Psoas muscle (tissue), 7 donors: ENCODE measurements at regions not wholly inside any gene's neighbourhood (a gene's known extent, or its start where the extent isn't known, plus 50 kb on each side); places are given as distances from the start of the nearest gene placed in this dataset.

ENCODE experiments used
- ATAC-seq, 4 donors: fragments of 200-7000 bp; cut with Tn5 transposase; one replicate each; pipeline ENCODE4 v1.9.1; 2020; ENCODE audit warnings: moderate library complexity in 3 of 4, mild to moderate bottlenecking in 2 of 4
- DNase-seq, 2 donors: peaks; one replicate each; pipeline ENCODE4 v3.0.0-alpha.2; 2020
- H3K27ac ChIP-seq: fragments of 200-600 bp; one replicate; pipeline ENCODE4 v1.8.0; 2022
- H3K27me3 ChIP-seq, 3 donors: fragments of 200-600 bp in 1 of 3; one replicate each; pipeline versions ENCODE4 v1.6.1 to v1.8.0; 2013 to 2022; ENCODE audit warnings: low read length in 2 of 3, mild to moderate bottlenecking in 2 of 3, moderate library complexity in 1 of 3; ENCODE audit not compliant: insufficient read depth in 3 of 3
- H3K36me3 ChIP-seq, 2 donors: fragments of 200-600 bp in 1 of 2; one replicate each; pipeline versions ENCODE4 v1.6.1 to v1.8.0; 2013 to 2022; ENCODE audit warnings: low read depth in 1 of 2, mild to moderate bottlenecking in 1 of 2, moderate library complexity in 1 of 2; ENCODE audit not compliant: insufficient read depth in 1 of 2
- H3K4me1 ChIP-seq: fragments of 200-600 bp; one replicate; pipeline ENCODE4 v1.8.0; 2022
- H3K4me3 ChIP-seq: fragments of 200-600 bp; one replicate; pipeline ENCODE4 v1.8.0; 2022; ENCODE audit warnings: mild to moderate bottlenecking
- H3K9me3 ChIP-seq: fragments of 200-600 bp; one replicate; pipeline ENCODE4 v1.8.0; 2022
- WGBS, 3 donors: extraction: QIAGEN DNeasy Blood & Tissue Kit; methylation state at CpG; one replicate each; pipeline versions ENCODE4 v1.1.6 to v1.1.7; 2013; 5-methylcytosine and 5-hydroxymethylcytosine counted together
- intact Hi-C, 2 donors: fragments of 100-400 bp; cut with DNase I; formaldehyde crosslinking; loops; one replicate each; pipeline versions ENCODE4 v1.11.0 to v1.14.2; 2022
- TF ChIP-seq, protein P1 (sequence below): fragments of 200-600 bp; IDR thresholded peaks from one replicate; pipeline ENCODE4 v1.8.0; 2022; ENCODE audit warnings: antibody characterized with exemption
- donor health status: healthy with polysubstance abuse.
- donor health status: DM: no; HTN: no; CAD: no; lungs with moderate emphysema.
- donor health status: Bipolar disorder and iron deficiency.
- donor health status: healthy.
- donor health status: DM: yes; HTN: yes; CAD: no.
- donor health status: DM: no; HTN: no; CAD: no.
- donor health status: DM: yes; HTN: yes; CAD: no.

DNA sequence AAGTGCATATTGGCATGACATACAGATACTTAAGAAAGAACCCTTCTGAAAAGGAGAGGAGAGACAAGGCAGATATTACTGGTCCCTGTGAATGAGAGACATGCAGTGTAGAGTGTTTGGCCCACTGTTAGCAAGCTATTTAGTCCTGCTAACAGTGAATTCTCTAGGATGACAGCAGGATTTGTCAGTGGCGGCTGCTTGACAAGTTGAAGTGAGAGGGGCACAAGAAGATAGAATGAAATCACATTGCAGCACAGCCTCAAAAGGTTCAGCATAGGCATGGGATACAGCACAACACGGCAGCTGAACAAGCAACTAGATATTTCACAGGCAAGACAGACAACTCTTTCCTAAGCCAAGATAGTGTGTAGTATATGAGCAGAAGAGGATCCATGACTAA is 407.9 kb downstream of the PLA2G4A start:
- Histone ChIP-seq H3K27me3 (no peaks in the 10 kb centered on the region), H3K27ac (no peak overlapping the region), H3K4me1 (no peaks in the 10 kb centered on the region), H3K36me3 (no peaks in the 10 kb centered on the region), H3K9me3 (no peaks in the 10 kb centered on the region), H3K4me3 (no peak overlapping the region)
- intact Hi-C loops, result no loop called here
- no peak for ATAC-seq
- 17 to 30% (median 30%) methylated on average over 2 of the region's 2 CpGs for WGBS, 3 donors
- TF ChIP-seq, protein P1, sequence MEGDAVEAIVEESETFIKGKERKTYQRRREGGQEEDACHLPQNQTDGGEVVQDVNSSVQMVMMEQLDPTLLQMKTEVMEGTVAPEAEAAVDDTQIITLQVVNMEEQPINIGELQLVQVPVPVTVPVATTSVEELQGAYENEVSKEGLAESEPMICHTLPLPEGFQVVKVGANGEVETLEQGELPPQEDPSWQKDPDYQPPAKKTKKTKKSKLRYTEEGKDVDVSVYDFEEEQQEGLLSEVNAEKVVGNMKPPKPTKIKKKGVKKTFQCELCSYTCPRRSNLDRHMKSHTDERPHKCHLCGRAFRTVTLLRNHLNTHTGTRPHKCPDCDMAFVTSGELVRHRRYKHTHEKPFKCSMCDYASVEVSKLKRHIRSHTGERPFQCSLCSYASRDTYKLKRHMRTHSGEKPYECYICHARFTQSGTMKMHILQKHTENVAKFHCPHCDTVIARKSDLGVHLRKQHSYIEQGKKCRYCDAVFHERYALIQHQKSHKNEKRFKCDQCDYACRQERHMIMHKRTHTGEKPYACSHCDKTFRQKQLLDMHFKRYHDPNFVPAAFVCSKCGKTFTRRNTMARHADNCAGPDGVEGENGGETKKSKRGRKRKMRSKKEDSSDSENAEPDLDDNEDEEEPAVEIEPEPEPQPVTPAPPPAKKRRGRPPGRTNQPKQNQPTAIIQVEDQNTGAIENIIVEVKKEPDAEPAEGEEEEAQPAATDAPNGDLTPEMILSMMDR, result no peak
- DNase-seq, result no peak

DNA sequence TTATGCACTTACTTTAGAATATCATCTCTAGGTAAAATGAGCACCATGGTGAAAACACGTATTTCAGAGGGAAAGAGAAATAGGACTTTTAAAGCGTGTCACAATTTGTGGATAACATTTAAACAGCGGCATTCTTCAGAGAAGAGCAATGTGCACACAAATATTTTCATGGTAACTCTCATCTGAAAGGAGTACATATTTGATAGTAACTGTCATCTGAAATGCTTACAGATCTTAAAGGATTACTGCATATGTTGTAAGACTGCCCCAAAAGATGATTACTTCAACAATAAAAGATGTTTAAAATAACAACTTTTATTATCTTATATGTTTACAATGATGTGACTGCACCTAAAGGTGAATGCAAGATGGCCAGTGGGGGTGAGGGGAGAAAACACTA is 408.8 kb downstream of the PLA2G4A start:
- intact Hi-C loops, result no loop called here
- no peaks in the 10 kb centered on the region for H3K27me3 ChIP-seq
- no peak for ATAC-seq
- no peak overlapping the region for H3K4me3 ChIP-seq
- H3K4me1 ChIP-seq, result no peaks in the 10 kb centered on the region
- TF ChIP-seq, protein P1, result no peak
- no peak overlapping the region for H3K27ac ChIP-seq
- 84 to 87% (median 87%) methylated on average over 3 of the region's 3 CpGs for WGBS, 3 donors
- H3K36me3 ChIP-seq, result no peaks in the 10 kb centered on the region
- H3K9me3 ChIP-seq, result no peaks in the 10 kb centered on the region
- DNase-seq, result no peak

GRCh38 chr1:187241971-187242370 is 413.2 kb downstream of the PLA2G4A start:
- Histone ChIP-seq H3K36me3 (no peaks in the 10 kb centered on the region), H3K4me1 (no peaks in the 10 kb centered on the region), H3K27ac (no peak overlapping the region), H3K4me3 (no peak overlapping the region), H3K27me3 (no peaks in the 10 kb centered on the region), H3K9me3 (no peaks in the 10 kb centered on the region)
- DNase-seq, result no peak
- no peak for ATAC-seq
- intact Hi-C loops, result no loop called here
- TF ChIP-seq, protein P1, result no peak

GRCh38 chr1:187244623-187245022 is 415.9 kb downstream of the PLA2G4A start:
- no peaks in the 10 kb centered on the region for H3K9me3 ChIP-seq
- intact Hi-C loops, result no loop called here
- H3K27me3 ChIP-seq, result no peaks in the 10 kb centered on the region
- DNase-seq (no peak), ATAC-seq (no peak)
- H3K4me3 ChIP-seq, result no peak overlapping the region
- TF ChIP-seq, protein P1, result no peak
- no peaks in the 10 kb centered on the region for H3K36me3 ChIP-seq
- no peak overlapping the region for H3K27ac ChIP-seq
- WGBS, 3 donors, result 39 to 52% (median 44%) methylated on average over 4 of the region's 4 CpGs
- no peaks in the 10 kb centered on the region for H3K4me1 ChIP-seq

- TF ChIP-seq, protein P1, result no peak
- Histone ChIP-seq H3K36me3 (no peaks in the 10 kb centered on the region), H3K27me3 (no peaks in the 10 kb centered on the region), H3K4me3 (no peak overlapping the region), H3K9me3 (no peaks in the 10 kb centered on the region), H3K27ac (no peak overlapping the region), H3K4me1 (no peaks in the 10 kb centered on the region)
- no peak for ATAC-seq
- WGBS, 3 donors, result 63 to 65% (median 63%) methylated on average over 1 of the region's 1 CpG
- intact Hi-C loops, result no loop called here
- DNase-seq, result no peak
These were observed 416.5 kb downstream of the PLA2G4A start for GRCh38 chr1:187245201-187245600.
